Inferior parietal cortex (tissue), 1 donor: ENCODE measurements at regions not wholly inside any gene's neighbourhood (a gene's known extent, or its start where the extent isn't known, plus 50 kb on each side); places are given as distances from the start of the nearest gene placed in this dataset.

Experiments used
- DNase-seq: peaks from one replicate; pipeline ENCODE4 v3.0.0-alpha.2; 2016; ENCODE audit errors: extremely low spot score

DNA sequence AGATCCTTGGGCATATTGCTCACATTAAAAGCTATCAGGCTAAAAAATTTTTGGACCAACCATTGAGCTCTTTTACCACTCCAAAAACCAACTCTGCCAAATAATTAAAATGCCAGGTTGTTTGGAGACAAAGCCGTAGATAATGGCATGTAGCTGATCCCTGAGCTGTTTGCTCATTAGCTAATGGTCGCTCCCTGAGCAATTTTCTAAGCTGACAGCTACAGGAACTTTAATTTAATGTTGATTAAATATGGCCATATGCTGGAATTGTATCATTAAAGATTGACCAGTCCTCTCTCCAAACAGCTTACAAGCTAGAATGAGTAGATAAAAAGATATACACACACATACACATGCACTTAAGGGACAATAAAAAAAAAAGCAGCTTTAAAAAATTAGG is 216.2 kb upstream of the ARHGAP20 start:
- no peak for DNase-seq

DNA sequence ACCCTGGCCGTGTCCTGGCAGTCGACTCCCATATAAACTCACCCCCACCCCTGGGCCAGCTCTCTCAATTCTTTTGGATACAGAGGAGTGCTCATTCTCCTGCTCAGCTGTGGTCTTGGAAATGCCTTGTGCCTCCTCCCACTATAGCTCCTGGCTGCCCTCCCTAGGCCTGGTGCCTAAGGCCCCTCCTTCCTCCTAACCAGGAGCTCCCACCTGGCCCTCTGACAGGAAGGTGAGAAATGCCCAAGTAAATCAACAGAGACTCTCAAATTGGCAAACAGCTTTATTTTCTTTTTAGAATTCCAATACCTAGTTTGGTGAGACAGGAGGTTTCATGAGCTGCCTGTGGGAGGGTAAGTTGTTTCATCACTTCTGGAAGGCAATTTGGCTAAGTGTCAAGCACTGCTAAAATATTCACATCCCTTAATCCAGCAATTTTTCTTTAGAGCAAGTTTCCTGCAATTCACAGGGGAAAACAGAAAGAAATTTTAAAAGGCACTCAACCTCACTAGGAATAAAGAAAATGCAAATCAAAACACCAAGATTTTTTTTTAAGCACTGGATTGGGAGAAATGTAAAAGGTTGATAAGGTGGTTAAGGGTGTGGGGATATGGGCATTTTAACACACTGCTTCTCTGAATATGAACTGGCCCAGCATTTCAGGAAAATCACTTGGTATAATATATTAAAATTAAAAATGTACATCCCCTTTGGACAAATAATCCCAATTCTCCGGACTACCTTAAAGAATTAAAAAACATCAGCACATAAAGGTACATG is 209.7 kb upstream of the ARHGAP20 start:
- DNase-seq, result peak; percentile 18

DNA sequence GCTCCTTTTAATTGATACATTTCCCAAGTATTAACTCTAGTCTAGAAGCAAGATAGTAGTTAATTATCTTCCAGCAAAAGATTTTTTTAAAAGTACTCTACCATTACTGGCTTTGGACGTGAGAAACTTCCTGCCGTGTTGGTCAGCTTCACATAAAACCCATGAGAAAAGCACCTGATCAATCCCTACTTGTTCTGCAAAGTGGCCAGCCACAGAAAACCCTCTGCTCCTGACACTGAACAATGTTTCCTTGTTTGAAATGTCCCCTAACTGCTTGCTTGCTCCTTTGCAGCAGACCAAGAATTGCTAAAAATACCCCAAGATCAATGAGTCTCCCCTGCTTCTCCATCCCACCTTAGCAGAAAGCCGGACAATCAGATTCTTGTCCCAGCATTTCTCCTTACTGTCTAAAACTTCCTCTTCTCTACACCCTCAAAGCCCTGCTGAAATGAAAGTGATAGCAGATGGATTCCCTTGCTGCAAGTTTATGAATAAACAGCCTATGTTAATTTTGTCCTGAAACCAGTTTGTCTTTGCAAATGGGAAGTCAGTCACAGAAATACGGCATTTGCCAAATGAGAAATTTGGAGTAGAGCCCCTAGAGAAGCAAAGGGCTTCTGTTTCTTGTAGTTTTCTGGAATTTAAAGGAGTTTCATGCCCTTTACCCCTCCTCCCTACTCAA is 207.1 kb upstream of the ARHGAP20 start:
- DNase-seq, result peak; percentile 14

- no peak for DNase-seq
These were observed 206.1 kb upstream of the ARHGAP20 start for GRCh38 chr11:110918351-110918750.

- DNase-seq, result no peak
These were observed 200.2 kb upstream of the ARHGAP20 start for GRCh38 chr11:110912437-110912836.

DNA sequence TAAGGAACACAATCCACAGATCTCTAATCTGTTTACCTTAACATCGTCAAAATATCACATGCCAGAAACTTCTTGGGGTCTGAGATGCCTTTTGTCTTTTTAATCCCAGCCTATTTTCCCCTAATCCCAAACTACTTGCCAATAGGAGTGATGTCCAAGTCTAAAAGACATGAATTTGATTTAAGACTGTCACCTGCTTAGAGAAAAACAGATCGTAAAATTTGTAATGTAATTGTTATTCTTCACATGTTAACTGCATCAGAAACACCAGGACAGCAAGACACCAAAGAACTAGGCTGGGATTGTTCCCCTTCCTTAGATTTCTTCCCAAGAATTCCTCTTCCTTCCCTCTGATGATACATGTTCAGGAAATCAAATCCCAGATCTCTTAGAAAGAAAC is 198.1 kb upstream of the ARHGAP20 start:
- DNase-seq, result no peak

- no peak for DNase-seq
These were observed 197.1 kb upstream of the ARHGAP20 start for GRCh38 chr11:110909336-110909735.

- no peak for DNase-seq
These were observed 196.3 kb upstream of the ARHGAP20 start for GRCh38 chr11:110908401-110909105.

DNA sequence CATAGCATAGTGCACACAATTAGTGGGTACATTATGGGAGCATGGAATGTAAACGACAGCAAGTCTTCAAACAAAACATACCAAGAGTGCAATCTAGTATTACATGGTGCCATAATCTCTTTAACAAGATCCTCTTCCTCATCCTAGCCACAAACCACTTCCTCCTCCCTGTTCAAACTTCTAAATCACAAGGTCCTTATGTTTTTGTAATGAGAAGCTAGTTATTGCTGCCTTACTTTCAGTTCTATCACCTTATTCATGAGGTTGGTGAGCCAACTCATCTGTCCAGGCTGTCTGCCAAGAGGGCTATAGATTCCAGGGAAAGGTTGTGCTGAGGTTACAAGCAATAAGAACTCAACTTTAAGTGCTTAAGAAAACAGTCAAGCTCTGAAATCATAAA is 195.4 kb upstream of the ARHGAP20 start:
- no peak for DNase-seq

DNA sequence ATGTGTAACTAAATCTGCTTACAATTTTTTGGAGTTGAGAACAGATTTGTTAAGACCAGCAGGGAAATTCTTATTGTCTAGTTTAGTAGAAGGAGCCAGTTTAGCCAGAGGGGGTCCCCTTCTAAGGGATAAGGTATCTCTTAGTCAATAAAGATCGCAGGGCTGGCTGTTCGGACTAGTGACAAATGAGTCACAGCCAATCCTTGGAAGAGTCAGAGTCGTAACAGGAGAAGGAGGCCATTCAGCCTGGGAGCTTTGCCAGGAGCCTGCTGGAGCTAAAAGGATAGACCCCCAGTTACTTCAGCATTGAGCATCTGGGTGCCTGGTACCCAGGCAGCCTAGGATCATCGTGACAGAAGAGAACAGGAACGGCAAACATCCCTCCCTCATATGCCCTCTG is 191.6 kb upstream of the ARHGAP20 start:
- DNase-seq, result no peak

GRCh38 chr11:110903378-110903777 is 191.1 kb upstream of the ARHGAP20 start:
- DNase-seq, result no peak

GRCh38 chr11:110901441-110901840 is 189.2 kb upstream of the ARHGAP20 start:
- DNase-seq, result no peak

DNA sequence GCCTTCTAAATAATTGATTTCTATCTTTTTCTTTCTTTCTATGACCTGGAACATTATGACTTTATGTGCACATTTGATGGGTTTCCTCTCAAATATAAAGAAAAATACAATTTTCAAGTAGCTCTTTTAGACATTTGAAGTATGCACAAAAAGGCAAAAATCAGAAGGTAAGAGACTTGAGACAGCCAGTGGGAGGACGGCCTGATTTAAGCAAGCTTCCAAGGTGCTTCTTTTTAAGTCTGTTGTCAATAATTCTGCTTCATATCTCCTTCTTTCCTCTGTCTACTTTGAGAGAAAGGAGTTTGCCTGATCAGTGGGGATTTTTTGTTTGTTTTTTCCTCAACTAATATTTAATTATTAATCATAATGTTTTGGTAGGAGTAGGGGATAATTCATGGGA is 188.2 kb upstream of the ARHGAP20 start:
- DNase-seq, result no peak

GRCh38 chr11:110897035-110897434 is 184.8 kb upstream of the ARHGAP20 start:
- no peak for DNase-seq

GRCh38 chr11:110896358-110896757 is 184.1 kb upstream of the ARHGAP20 start:
- DNase-seq, result no peak

DNA sequence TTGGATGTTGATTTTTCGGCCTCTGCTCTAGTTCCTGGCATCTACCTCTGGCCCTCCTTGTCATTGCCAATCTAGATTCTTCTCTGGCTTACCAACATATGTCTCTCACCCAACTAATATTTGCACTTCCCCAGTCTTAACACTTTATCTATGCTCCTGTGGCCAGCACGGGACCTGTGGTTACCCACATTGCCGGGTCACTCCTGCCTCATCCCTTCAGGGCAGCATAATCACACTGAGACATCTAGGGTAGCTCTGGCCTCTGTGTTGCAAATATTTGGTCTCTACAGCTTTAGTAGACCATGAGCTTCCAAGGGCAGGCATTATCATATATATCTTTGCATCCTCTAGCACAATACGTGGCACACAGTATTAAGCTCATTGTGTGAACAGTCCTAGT is 182.0 kb upstream of the ARHGAP20 start:
- DNase-seq, result no peak

GRCh38 chr11:110892741-110893285 is 180.6 kb upstream of the ARHGAP20 start:
- no peak for DNase-seq

DNA sequence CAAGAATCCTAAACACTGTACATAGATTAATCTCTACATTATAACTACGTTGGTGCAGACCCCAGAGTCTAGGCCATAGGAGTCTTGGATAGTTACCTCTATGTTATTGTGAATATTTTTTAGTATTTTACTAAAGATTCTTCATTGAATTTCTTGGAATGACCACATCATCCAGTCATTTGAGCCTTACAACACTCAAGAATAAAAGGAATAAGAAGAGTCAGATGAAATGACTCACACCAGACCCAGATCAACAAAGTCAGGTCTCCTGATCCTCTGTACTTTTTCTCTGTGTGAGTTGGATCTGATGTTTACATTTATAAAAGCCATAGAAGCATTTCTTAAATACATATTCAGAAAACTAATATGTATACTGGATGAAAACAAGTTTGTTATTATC is 179.2 kb upstream of the ARHGAP20 start:
- DNase-seq, result no peak

- no peak for DNase-seq
These were observed 178.8 kb upstream of the ARHGAP20 start for GRCh38 chr11:110890995-110891394.

GRCh38 chr11:110886288-110886970 is 174.2 kb upstream of the ARHGAP20 start:
- DNase-seq, result no peak

GRCh38 chr11:110883256-110883655 is 171.0 kb upstream of the ARHGAP20 start:
- DNase-seq, result peak; percentile 21

GRCh38 chr11:110878513-110878912 is 166.3 kb upstream of the ARHGAP20 start:
- DNase-seq, result no peak
